ENCODE measurements at regions not wholly inside any gene's neighbourhood (a gene's known extent, or its start where the extent isn't known, plus 50 kb on each side); places are given as distances from the start of the nearest gene placed in this dataset.

GRCh38 chr2:6103372-6103771 lies 411.2 kb downstream of the SOX11 start:
- Histone ChIP-seq H2BK15ac (ENCODE audit: low read length) (no peak overlapping the region), H3K23ac (ENCODE audit: insufficient read length) (no peak overlapping the region), H3K79me1 (ENCODE audit: low read depth, low read length) (no peaks in the 10 kb centered on the region), H3K56ac (replicated peaks; ENCODE audit: insufficient read length, low read depth, low read length) (no peak overlapping the region), H2BK20ac (ENCODE audit: low read length) (no peak overlapping the region), H2BK5ac (ENCODE audit: low read depth, low read length) (no peak overlapping the region), H3K4me3 (ENCODE audit: extremely low read depth in 1 of 4, insufficient read depth in 2 of 4, low read depth in 3 of 4, low read length in 4 of 4) (no peak overlapping the region), H3K4ac (replicated peaks; ENCODE audit: insufficient read length, low read depth, low read length) (no peak overlapping the region), H3K36me3 (ENCODE audit: control insufficient read depth in 2 of 4, insufficient read depth in 4 of 4, low read length in 3 of 4) (no peaks in the 10 kb centered on the region), H3K27me3 (replicated peaks in 1 of 4; ENCODE audit: control insufficient read depth in 3 of 4, extremely low read depth in 1 of 4, insufficient read depth in 3 of 4, low read length in 3 of 4) (no peaks in the 10 kb centered on the region), H3K9me3 (ENCODE audit: insufficient read depth in 2 of 2, low read depth in 1 of 2, low read length in 1 of 2) (no peaks in the 10 kb centered on the region), H2AFZ (ENCODE audit: low read length) (peak overlapping the region; percentile 67; the same call in 1 of the 2 replicates), H4K5ac (ENCODE audit: insufficient read length, low read depth, low read length) (no peak overlapping the region), H4K91ac (replicated peaks; ENCODE audit: insufficient read length, low read length) (no peak overlapping the region), H3K18ac (ENCODE audit: extremely low read depth, low read length) (no peak overlapping the region; the same call in 1 of the 2 replicates), H2AK5ac (ENCODE audit: low read depth, low read length) (no peak overlapping the region), H4K8ac (ENCODE audit: extremely low read depth, insufficient read depth, low read length) (no peak overlapping the region), H2BK120ac (replicated peaks; ENCODE audit: low read depth, low read length) (no peak overlapping the region), H3K14ac (ENCODE audit: insufficient read length) (no peak overlapping the region), H4K20me1 (replicated peaks in 1 of 2; ENCODE audit: control insufficient read depth in 1 of 2, insufficient read depth in 2 of 2, low read length in 2 of 2) (no peaks in the 10 kb centered on the region), H3K4me2 (ENCODE audit: insufficient read depth in 1 of 2, low read depth in 2 of 2, low read length in 2 of 2) (no peak overlapping the region), H3K27ac (ENCODE audit: low read depth, low read length) (no peak overlapping the region), H3K23me2 (ENCODE audit: low read depth, low read length) (no peaks in the 10 kb centered on the region; the same call in 1 of the 2 replicates), H3K79me2 (ENCODE audit: control insufficient read depth in 1 of 2, insufficient read depth in 2 of 2, low read length in 2 of 2) (no peaks in the 10 kb centered on the region), H3K4me1 (replicated peaks in 1 of 4; ENCODE audit: control insufficient read depth in 3 of 4, insufficient read depth in 4 of 4, low read length in 3 of 4) (no peaks in the 10 kb centered on the region), H3K9ac (replicated peaks in 1 of 4; ENCODE audit: extremely low read depth in 1 of 4, low read depth in 3 of 4, low read length in 3 of 4) (no peak overlapping the region), H2BK12ac (ENCODE audit: low read depth, low read length) (no peak overlapping the region)
- TF ChIP-seq BCL11A (IDR thresholded peaks at IDR 0.05; ENCODE audit: low read depth in 2 of 2, low read length in 2 of 2), result no peak
- 94% methylated on average over 3 of the region's 3 CpGs; no CpG with 5 or more reads in 1 of the 2 experiments for WGBS, 2 experiments (ENCODE audit: extremely low coverage in 1 of 2, insufficient coverage in 1 of 2, insufficient read length in 1 of 2, insufficient replicate concordance in 2 of 2, low coverage in 1 of 2, low lambda C conversion rate in 2 of 2, missing lambda C conversion rate in 1 of 2)
- no peak for FAIRE-seq
- ChIA-PET CTCF (ENCODE audit: partially characterized antibody) (interaction anchor here (0.6 to 0.7 kb wide), 4 partner anchors 8 to 662 kb away, joined by 3 read pairs; no protein-coding TSS in a partner anchor), POLR2A (ENCODE audit: partially characterized antibody) (interaction anchor here (0.7 kb wide), 1 partner anchor 947 kb away, joined by 3 read pairs; no protein-coding TSS in a partner anchor)
- DNase-seq (ENCODE audit: low read depth in 1 of 2, low spot score in 2 of 2), result no peak

Data from H1 (cell line).